ENCODE measurements at regions not wholly inside any gene's neighbourhood (a gene's known extent, or its start where the extent isn't known, plus 50 kb on each side); places are given as distances from the start of the nearest gene placed in this dataset.
A peak's percentile ranks its signal among the peaks of the same experiment; 100 is the strongest.

- no peak for DNase-seq
These were observed 454.7 kb downstream of the UTRN start for GRCh38 chr6:144739873-144740272.

DNA sequence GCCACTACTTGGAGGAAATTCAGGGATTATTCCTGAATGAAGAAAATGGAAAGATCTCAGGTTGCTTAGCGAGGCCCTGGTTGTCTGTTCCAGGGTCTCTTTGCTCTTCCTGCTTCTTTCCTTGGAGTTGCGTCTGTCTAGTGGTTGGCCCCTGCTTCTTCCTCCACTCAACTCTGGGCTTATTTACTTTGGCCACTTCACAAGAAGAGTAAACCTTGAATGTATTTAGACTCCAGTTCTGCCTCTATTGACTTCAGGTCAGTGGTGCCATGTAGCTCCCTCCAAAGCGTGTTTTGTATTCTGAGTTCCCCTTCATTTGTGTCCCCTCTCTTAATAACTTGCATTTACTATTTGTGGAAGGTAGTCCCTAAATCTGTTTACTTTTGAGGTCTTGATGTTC lies 456.5 kb downstream of the UTRN start:
- no peak for DNase-seq

GRCh38 chr6:144742779-144743178 lies 457.6 kb downstream of the UTRN start:
- no peak for DNase-seq

- DNase-seq, result no peak
These were observed 459.6 kb downstream of the UTRN start for GRCh38 chr6:144744720-144745119.

- DNase-seq, result no peak
These were observed 460.3 kb downstream of the UTRN start for GRCh38 chr6:144745439-144745838.

- no peak for DNase-seq
These were observed 461.9 kb downstream of the UTRN start for GRCh38 chr6:144746902-144747469.

DNA sequence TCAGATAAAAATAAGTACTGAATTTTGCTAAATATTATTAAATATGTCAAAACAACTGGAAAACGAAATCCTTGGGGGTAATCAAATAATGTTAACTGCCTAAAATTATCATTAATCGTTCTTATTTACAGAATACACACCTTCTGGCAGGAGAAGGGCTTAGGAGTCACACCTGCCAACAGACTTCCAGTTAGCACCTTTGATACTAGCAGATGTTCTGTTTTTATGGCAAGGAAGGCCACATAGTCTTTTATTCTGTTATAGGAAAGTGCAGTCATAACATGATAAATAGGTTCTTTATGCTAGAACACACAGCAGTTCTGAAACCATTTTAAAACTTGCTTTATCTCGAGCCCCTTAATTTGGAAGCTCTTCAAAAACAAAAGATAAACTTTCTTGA lies 464.1 kb downstream of the UTRN start:
- no peak for DNase-seq

GRCh38 chr6:144753023-144753705 lies 468.0 kb downstream of the UTRN start:
- no peak for DNase-seq

DNA sequence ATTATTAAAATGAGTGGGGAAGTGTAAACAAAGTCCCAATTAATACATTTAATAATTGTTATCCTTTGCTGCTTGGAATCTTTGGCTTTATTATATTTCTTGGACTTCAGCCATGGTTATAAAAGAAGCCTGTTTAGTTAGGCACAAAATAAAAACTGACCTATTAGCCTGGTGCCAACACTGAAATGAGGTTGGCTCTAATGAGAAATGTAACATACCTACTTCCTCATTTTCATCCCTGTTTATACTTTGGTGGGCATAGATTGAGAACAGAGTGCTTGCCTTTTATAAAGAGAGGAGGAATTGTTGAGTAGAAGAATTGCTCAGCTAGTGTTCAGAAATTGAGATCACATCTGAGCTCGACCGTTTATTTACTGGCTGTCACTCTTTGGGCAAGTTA lies 471.3 kb downstream of the UTRN start:
- DNase-seq, result no peak

- no peak for DNase-seq
These were observed 472.2 kb downstream of the UTRN start for GRCh38 chr6:144757299-144757698.

DNA sequence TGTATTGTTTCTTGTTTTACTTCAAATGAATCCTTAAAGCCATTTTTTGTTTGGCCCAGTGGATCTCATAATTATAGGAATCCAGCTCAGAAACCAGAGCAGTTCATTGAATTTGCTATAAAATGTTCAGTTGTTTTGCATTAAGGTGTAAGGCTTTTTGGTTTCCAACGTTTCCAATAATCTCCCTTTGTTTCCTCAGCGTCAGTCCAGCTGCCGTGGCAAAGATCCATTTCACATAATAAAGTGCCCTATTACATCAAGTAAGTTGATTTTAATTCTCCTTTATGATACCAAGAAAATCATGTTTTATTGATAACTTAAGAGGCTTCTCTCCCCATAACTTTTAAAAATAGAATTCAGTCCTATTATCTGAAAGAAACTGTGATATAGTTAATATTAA lies 472.6 kb downstream of the UTRN start:
- DNase-seq, result no peak

GRCh38 chr6:144758602-144759001 lies 473.5 kb downstream of the UTRN start:
- no peak for DNase-seq

GRCh38 chr6:144762469-144762868 lies 477.3 kb downstream of the UTRN start:
- no peak for DNase-seq

DNA sequence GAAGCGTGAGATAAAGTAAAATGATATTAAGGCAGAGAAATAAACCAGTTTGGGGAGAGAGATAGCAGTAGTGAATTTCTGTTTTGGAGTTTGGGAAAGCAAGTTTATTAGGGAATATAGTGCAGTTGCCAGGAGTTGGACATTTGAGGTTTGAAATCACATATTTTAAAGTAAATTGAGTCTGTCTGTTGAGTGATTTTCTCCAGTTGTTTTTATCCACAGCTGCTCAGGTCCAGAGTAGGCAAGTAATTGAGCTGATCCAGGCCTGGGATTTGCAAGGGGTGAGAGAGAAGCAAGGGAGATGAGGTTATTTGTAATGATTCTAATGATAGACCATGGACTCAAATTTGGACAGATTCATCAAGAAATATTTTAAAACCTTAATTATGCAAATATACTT lies 481.9 kb downstream of the UTRN start:
- no peak for DNase-seq

- no peak for DNase-seq
These were observed 483.5 kb downstream of the UTRN start for GRCh38 chr6:144768551-144769075.

- no peak for DNase-seq
These were observed 484.0 kb downstream of the UTRN start for GRCh38 chr6:144769142-144769541.

GRCh38 chr6:144776031-144776819 lies 491.1 kb downstream of the UTRN start:
- DNase-seq, result no peak

DNA sequence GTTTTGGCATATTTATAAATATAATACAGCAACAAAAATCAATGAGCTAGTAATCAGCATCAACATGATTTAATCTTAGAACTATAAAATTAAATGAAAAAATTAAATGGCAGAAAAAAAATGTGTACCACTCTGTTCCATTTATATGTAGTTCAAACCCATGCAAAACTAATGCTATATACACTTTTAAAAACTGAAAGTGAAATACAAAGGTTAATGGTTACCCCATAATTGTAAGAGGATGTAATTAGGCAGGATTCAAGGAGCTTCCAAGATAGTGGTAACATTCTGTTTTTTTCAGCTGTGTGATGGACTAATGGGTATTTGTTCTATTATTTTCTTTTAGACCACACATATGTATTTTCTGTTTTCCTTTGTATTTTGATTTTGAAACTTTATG lies 492.1 kb downstream of the UTRN start:
- no peak for DNase-seq

DNA sequence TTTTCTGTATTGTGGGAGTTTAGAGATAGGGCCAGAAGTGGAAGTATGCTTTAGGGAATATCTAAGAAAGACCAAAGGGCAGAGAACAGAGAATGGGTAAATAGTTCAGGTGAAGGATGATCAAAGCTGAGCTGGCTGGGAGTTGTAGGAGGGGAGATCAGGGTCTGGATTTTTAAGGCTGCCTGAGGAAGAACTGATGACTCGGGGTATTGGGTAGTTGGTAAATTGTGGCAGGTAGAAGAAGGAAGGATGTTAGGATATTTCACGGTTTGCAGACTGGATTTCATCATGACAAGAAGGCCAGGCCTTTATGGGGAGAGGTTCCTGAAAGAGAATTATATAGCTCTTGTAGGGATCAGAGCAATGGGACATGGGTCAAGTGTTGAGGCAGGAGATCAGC lies 492.9 kb downstream of the UTRN start:
- no peak for DNase-seq

DNA sequence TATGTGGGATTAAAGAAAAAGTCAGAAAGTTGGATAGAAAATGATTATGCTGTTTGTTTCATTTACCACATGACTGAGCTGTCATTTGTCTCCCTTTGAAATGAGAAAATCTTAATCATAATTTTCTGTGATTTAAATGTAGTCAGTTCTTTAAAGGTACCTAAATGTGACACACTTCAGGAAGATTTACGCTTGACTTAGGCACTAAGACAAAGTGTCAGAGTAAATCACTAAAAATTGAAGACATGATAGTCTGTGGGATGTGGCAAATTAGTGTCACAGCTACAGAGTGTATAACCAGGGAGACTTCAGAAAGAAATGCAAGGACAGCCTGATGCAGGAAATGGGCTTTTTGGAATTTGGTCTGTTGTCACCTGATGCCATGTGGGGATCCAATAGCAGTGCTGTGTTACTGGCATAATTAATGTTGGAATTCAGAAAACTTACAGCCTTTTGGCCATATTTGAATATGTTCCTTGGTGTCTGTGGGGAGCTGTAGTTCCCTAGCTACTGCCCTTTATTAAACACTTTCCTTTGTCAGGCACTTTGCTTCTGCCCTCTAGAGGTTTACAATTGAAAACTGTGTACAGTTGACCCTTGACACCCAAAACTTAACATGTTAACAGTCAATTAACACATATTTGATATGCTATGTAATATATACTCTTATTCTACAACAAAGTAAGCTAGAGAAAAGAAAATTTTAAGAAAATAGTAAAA lies 493.8 kb downstream of the UTRN start:
- DNase-seq, result no peak

DNA sequence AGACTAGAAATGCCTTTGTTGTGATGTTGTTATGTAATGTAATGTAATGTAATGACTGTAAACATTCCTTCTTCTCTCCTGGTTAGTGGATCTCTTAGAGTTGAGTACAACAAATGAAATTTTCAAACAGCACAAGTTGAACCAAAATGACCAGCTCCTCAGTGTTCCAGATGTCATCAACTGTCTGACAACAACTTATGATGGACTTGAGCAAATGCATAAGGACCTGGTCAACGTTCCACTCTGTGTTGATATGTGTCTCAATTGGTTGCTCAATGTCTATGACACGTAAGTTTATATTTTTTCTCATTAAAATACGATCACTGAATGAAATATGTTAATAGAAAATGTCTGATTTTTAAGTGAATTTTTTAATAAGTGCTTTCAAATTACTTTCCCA lies 496.7 kb downstream of the UTRN start:
- DNase-seq, result no peak

GRCh38 chr6:144782634-144783033 lies 497.5 kb downstream of the UTRN start:
- DNase-seq, result peak; percentile 51

- DNase-seq, result no peak
These were observed 499.9 kb downstream of the UTRN start for GRCh38 chr6:144785056-144785455.

All from activated CD8-positive, alpha-beta memory T cell treated with anti-CD3 and anti-CD28 coated beads, Interleukin-2, amount 50 U/mL, for 48 hours (primary cell).